Ovary (tissue), 7 donors: ENCODE measurements at regions not wholly inside any gene's neighbourhood (a gene's known extent, or its start where the extent isn't known, plus 50 kb on each side); places are given as distances from the start of the nearest gene placed in this dataset.

Experiments used
- DNase-seq, 5 donors: peaks; one replicate each; pipeline ENCODE4 v3.0.0-alpha.2; 2019 to 2020
- H3K27ac ChIP-seq, 2 donors: fragments of 200-600 bp; one replicate each; pipeline versions ENCODE4 v1.5.1 to v1.8.0; 2019 to 2022
- H3K27me3 ChIP-seq: fragments of 200-600 bp; one replicate; pipeline ENCODE4 v1.8.0; 2022
- H3K36me3 ChIP-seq: fragments of 200-600 bp; sonication (generic); one replicate; pipeline ENCODE4 v1.5.1; 2019
- H3K4me1 ChIP-seq: one replicate; pipeline ENCODE4 v1.8.1; 2013; ENCODE audit warnings: mild to moderate bottlenecking, moderate library complexity; ENCODE audit not compliant: insufficient read depth
- H3K4me3 ChIP-seq: fragments of 200-600 bp; sonication (generic); one replicate; pipeline ENCODE4 v1.5.1; 2017
- H3K9me3 ChIP-seq, 2 donors: fragments of 200-600 bp in 1 of 2; sonication (generic) in 1 of 2; one replicate each; pipeline versions ENCODE4 v1.5.1 to v1.8.1; 2013 to 2019; ENCODE audit warnings: mild to moderate bottlenecking in 1 of 2, moderate library complexity in 1 of 2
- CTCF ChIP-seq, 3 donors: fragments of 450-650 bp in 2 of 3; fragments of 200-600 bp in 1 of 3; IDR thresholded peaks; one replicate each; pipeline versions ENCODE4 v1.5.1 to v1.8.0; 2016 to 2022; ENCODE audit warnings: antibody characterized with exemption in 3 of 3, mild to moderate bottlenecking in 1 of 3
- EP300 ChIP-seq: sonication (generic); formaldehyde crosslinking; IDR thresholded peaks from one replicate; pipeline ENCODE4 v1.6.1; 2017; ENCODE audit warnings: antibody characterized with exemption
- POLR2A ChIP-seq: fragments of 450-650 bp; IDR thresholded peaks from one replicate; pipeline ENCODE4 v1.6.1; 2017; ENCODE audit warnings: antibody characterized with exemption, mild to moderate bottlenecking, moderate library complexity
- WGBS, 3 donors: extraction: QIAGEN DNeasy Blood & Tissue Kit in 1 of 3; methylation state at CpG; one replicate each; pipeline versions ENCODE4 v1.1.5 to v1.1.7; 2013 to 2017; 5-methylcytosine and 5-hydroxymethylcytosine counted together
- intact Hi-C, 4 donors: fragments of 100-400 bp; cut with DNase I; formaldehyde crosslinking; loops; one replicate each; pipeline versions ENCODE4 v1.11.0 to v1.15.1; 2022 to 2023
- donor health status: DM: no; HTN: no; CAD: no; lungs with moderate emphysema.
- donor health status: DM: no; HTN: no; CAD: no.
- donor health status: Bipolar disorder and iron deficiency.
- donor health status: DM: no; HTN: no; CAD: no.
- donor health status: DM: yes; HTN: yes; CAD: no.

- Histone ChIP-seq H3K4me1 (peaks cover 2% of the 10 kb centered on the region), H3K9me3 (no peaks in the 10 kb centered on the region), H3K27ac (no peak overlapping the region), H3K36me3 (no peaks in the 10 kb centered on the region), H3K27me3 (no peaks in the 10 kb centered on the region), H3K4me3 (no peak overlapping the region)
- intact Hi-C loops: no loop called here
- TF ChIP-seq POLR2A: no peak
- no peak for TF ChIP-seq EP300
- no peak for TF ChIP-seq CTCF (IDR thresholded peaks at IDR 0.05)
- 46 to 56% (median 49%) methylated on average over 2 of the region's 2 CpGs for WGBS, 3 donors
- DNase-seq: no peak
Observed at GRCh38 chr3:196147116-196147515, 64.1 kb downstream of the ZDHHC19 start.

GRCh38 chr3:196145468-196146262 is 63.8 kb upstream of the TFRC start:
- intact Hi-C loops: no loop called here
- no peak for DNase-seq
- no peaks in the 10 kb centered on the region for H3K36me3 ChIP-seq
- no peak for TF ChIP-seq POLR2A
- TF ChIP-seq EP300: no peak
- TF ChIP-seq CTCF (IDR thresholded peaks at IDR 0.05): no peak
- H3K4me3 ChIP-seq: no peak overlapping the region
- H3K9me3 ChIP-seq: no peaks in the 10 kb centered on the region
- no peak overlapping the region for H3K27ac ChIP-seq
- H3K4me1 ChIP-seq: peaks cover 2% of the 10 kb centered on the region
- H3K27me3 ChIP-seq: no peaks in the 10 kb centered on the region
- 90 to 94% (median 93%) methylated on average over 14 to 18 of the region's 18 CpGs for WGBS, 3 donors

- Histone ChIP-seq H3K9me3 (no peaks in the 10 kb centered on the region), H3K36me3 (no peaks in the 10 kb centered on the region), H3K4me3 (no peak overlapping the region), H3K4me1 (peaks cover 2% of the 10 kb centered on the region), H3K27ac (no peak overlapping the region), H3K27me3 (no peaks in the 10 kb centered on the region)
- WGBS, 3 donors: 67 to 73% (median 73%) methylated on average over 19 of the region's 19 CpGs
- intact Hi-C loops: no loop called here
- DNase-seq: no peak
- TF ChIP-seq CTCF (IDR thresholded peaks at IDR 0.05): no peak
Observed at GRCh38 chr3:196144383-196145105, 62.7 kb upstream of the TFRC start.

- TF ChIP-seq EP300 (no peak), POLR2A (no peak)
- Histone ChIP-seq H3K4me3 (no peak overlapping the region), H3K4me1 (peaks cover 4% of the 10 kb centered on the region), H3K9me3 (no peaks in the 10 kb centered on the region), H3K27ac (no peak overlapping the region), H3K27me3 (no peaks in the 10 kb centered on the region), H3K36me3 (no peaks in the 10 kb centered on the region)
- intact Hi-C loops: no loop called here
- DNase-seq: no peak
- 94 to 95% (median 94%) methylated on average over 17 of the region's 17 CpGs for WGBS, 3 donors
Observed at GRCh38 chr3:196143708-196144382, 62.0 kb upstream of the TFRC start.
